Fibroblast of the aortic adventitia (primary cell): ENCODE measurements at regions not wholly inside any gene's neighbourhood (a gene's known extent, or its start where the extent isn't known, plus 50 kb on each side); places are given as distances from the start of the nearest gene placed in this dataset.

ENCODE experiments used
- DNase-seq: peaks from one replicate; pipeline ENCODE4 v3.0.0-alpha.2; 2010; ENCODE audit warnings: low read depth
- H3K4me3 ChIP-seq: 2 replicates; pipeline ENCODE4 v1.5.1; 2011; ENCODE audit warnings: low read depth, mild to moderate bottlenecking, control low read depth, low read length, moderate library complexity
- CTCF ChIP-seq: IDR thresholded peaks from 2 replicates; pipeline ENCODE4 v1.5.1; 2011; ENCODE audit warnings: mild to moderate bottlenecking, low read length, control low read depth, inconsistent platforms; ENCODE audit not compliant: insufficient read depth

GRCh38 chr5:88130211-88130815 is 138.3 kb downstream of the TMEM161B start:
- TF ChIP-seq CTCF: no peak
- no peak for DNase-seq
- no peak overlapping the region for H3K4me3 ChIP-seq

DNA sequence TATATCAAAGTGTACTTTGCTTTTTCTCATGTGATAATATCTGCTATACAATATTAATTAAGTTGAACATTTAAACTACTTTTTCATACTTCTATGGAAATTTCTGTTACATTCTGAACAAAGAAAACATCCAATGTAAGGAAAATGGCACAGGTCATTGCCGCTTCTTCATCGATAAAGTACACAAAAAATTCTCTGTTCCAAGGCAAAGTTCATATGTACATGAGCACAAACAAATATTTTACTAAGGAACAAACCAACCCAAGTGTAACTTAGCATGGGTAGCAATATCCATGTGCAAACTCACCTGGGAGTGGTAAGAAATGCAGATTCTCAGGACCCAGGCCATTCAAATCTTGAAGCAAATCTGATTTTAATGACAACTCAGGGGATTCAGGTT is 139.8 kb downstream of the TMEM161B start:
- DNase-seq: no peak
- no peak overlapping the region for H3K4me3 ChIP-seq
- no peak for TF ChIP-seq CTCF

GRCh38 chr5:88119535-88120125 is 149.0 kb downstream of the TMEM161B start:
- no peak overlapping the region for H3K4me3 ChIP-seq
- DNase-seq: no peak
- no peak for TF ChIP-seq CTCF

- no peak for TF ChIP-seq CTCF
- H3K4me3 ChIP-seq: no peak overlapping the region
- DNase-seq: no peak
These were observed 150.5 kb downstream of the TMEM161B start for GRCh38 chr5:88118179-88118578.

DNA sequence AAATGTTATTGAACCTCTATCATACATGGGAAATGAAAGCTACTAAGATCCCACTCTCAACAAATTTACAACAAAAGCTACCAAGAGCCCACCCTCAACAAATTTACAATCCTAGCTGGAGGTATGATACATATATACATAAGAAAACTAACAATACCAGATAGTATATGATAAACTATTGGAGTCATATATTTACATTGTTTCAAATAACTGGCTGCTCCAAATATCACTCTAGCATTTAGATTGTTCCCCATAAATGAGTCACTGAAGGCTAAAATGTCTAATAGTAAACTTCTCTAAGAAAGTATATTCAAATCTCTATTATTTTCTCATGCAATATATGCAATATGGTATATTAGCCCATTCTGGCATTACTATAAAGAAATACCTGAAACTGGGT is 151.1 kb downstream of the TMEM161B start:
- TF ChIP-seq CTCF: no peak
- DNase-seq: no peak
- H3K4me3 ChIP-seq: no peak overlapping the region

DNA sequence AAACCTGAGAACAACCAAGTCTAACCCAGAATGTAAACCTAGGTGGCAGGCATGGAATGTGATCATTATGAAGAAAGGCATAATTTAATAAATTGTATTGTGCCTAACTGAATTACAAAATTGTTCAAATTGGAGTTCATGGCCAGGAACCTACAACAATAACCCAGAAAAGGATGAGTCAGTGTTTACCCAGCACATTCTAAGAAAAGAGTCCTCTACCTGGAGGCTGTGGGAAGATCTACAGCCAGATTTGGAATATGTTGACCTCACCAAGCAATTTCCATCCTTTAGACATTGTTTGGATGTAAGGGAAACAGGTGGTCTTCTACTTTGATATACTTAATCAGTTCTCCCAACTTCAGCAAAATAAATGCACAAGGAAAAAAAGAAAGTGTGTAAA is 152.2 kb downstream of the TMEM161B start:
- DNase-seq: no peak
- no peak for TF ChIP-seq CTCF
- no peak overlapping the region for H3K4me3 ChIP-seq

- TF ChIP-seq CTCF: no peak
- no peak overlapping the region for H3K4me3 ChIP-seq
- DNase-seq: no peak
These were observed 153.4 kb downstream of the TMEM161B start for GRCh38 chr5:88115211-88115610.
